ENCODE measurements at regions not wholly inside any gene's neighbourhood (a gene's known extent, or its start where the extent isn't known, plus 50 kb on each side); places are given as distances from the start of the nearest gene placed in this dataset.
A peak's percentile ranks its signal among the peaks of the same experiment; 100 is the strongest.

GRCh38 chr5:124580925-124581737 is 165.3 kb downstream of the ZNF608 start (continued):
- TF ChIP-seq PRDM10 (CRISPR knock-in tag; IDR thresholded peaks at IDR 0.05; ENCODE audit: low read depth) (no peak), ZGPAT (CRISPR knock-in tag; IDR thresholded peaks at IDR 0.05) (peak; percentile 58; the same call in 1 of the 2 replicates), ZNF205 (CRISPR knock-in tag; IDR thresholded peaks at IDR 0.05) (peak; percentile 73; the same call in 1 of the 2 replicates), PITX1 (CRISPR knock-in tag; IDR thresholded peaks at IDR 0.05) (peak; percentile 75), AKNA (CRISPR knock-in tag; IDR thresholded peaks at IDR 0.05; ENCODE audit: borderline replicate concordance) (no peak), CSRNP2 (CRISPR knock-in tag; conservative IDR thresholded peaks at IDR 0.05; ENCODE audit: low read depth) (no peak), ZNF557 (CRISPR knock-in tag; IDR thresholded peaks at IDR 0.05) (no peak), ZNF207 (IDR thresholded peaks at IDR 0.05; ENCODE audit: borderline replicate concordance) (no peak), SNAI1 (CRISPR knock-in tag; IDR thresholded peaks at IDR 0.05; ENCODE audit: borderline replicate concordance) (no peak), ZNF337 (CRISPR knock-in tag; IDR thresholded peaks at IDR 0.05; ENCODE audit: borderline replicate concordance, low read depth) (no peak), ATF7 (IDR thresholded peaks at IDR 0.05) (no peak), ATF7 (CRISPR knock-in tag; IDR thresholded peaks at IDR 0.05) (no peak), IKZF1 (IDR thresholded peaks at IDR 0.05) (no peak), ZNF614 (CRISPR knock-in tag; IDR thresholded peaks at IDR 0.05; ENCODE audit: borderline replicate concordance) (peak; percentile 62; the same call in 1 of the 2 replicates), ZNF7 (CRISPR knock-in tag; IDR thresholded peaks at IDR 0.05) (0 out of 2 replicates have a peak, but pooled peaks have one; percentile 28), TAF15 (IDR thresholded peaks at IDR 0.05; ENCODE audit: low read depth, low read length, poor library complexity, severe bottlenecking) (no peak)
